A673 (cell line): ENCODE measurements at regions not wholly inside any gene's neighbourhood (a gene's known extent, or its start where the extent isn't known, plus 50 kb on each side); places are given as distances from the start of the nearest gene placed in this dataset.

Experiments
- BruUV-seq: library from RNA; stranded (reverse); fragments of 400-500 nt; replicated peaks from 2 replicates; lab custom pipeline; 2021; lab: Mats Ljungman, UMichigan
- CTCF ChIA-PET: fragments of 300-600 bp; sonication (Branson Sonifier 250); formaldehyde crosslinking; loops from one replicate; lab custom pipeline; 2022; ENCODE audit warnings: antibody characterized with exemption; lab: Charles Lee
- POLR2A ChIA-PET: fragments of 300-600 bp; sonication (Branson Sonifier 250); formaldehyde crosslinking; loops from one replicate; lab custom pipeline; 2022; ENCODE audit warnings: antibody characterized with exemption; ENCODE audit not compliant: low non-redundant PET; lab: Charles Lee
- DNase-seq: peaks from one replicate; pipeline ENCODE4 v3.0.0-alpha.2; 2015; ENCODE audit warnings: low spot score
- H3K27ac ChIP-seq: fragments of 200-600 bp; sonication (generic); 2 replicates; pipeline ENCODE4 v1.5.1; 2016; ENCODE audit warnings: mixed run types, low read depth, mild to moderate bottlenecking, mixed read lengths, antibody characterized with exemption, low read length; ENCODE audit not compliant: poor library complexity, severe bottlenecking
- H3K27me3 ChIP-seq: fragments of 200-600 bp; sonication (generic); replicated peaks from 2 replicates; pipeline ENCODE4 v1.6.1; 2017; ENCODE audit warnings: mixed run types, low read depth, mild to moderate bottlenecking, mixed read lengths, antibody characterized with exemption, low read length; ENCODE audit not compliant: insufficient read depth, poor library complexity
- H3K36me3 ChIP-seq: fragments of 200-600 bp; sonication (generic); 2 replicates; pipeline ENCODE4 v1.6.1; 2016; ENCODE audit warnings: mixed run types, mild to moderate bottlenecking, mixed read lengths, antibody characterized with exemption, low read length; ENCODE audit not compliant: insufficient read depth, poor library complexity, severe bottlenecking
- H3K4me1 ChIP-seq: fragments of 200-600 bp; sonication (generic); 2 replicates; pipeline ENCODE4 v1.6.1; 2017; ENCODE audit warnings: mixed run types, mild to moderate bottlenecking, mixed read lengths, antibody characterized with exemption, low read length; ENCODE audit not compliant: insufficient read depth, poor library complexity, severe bottlenecking
- H3K4me3 ChIP-seq: fragments of 200-600 bp; sonication (generic); 2 replicates; pipeline ENCODE4 v1.5.1; 2016; ENCODE audit warnings: low read depth, mixed run types, mild to moderate bottlenecking, mixed read lengths, low read length; ENCODE audit not compliant: poor library complexity, severe bottlenecking
- H3K9me3 ChIP-seq: fragments of 200-600 bp; sonication (generic); 2 replicates; pipeline ENCODE4 v1.6.1; 2016; ENCODE audit warnings: mixed run types, low read depth, mild to moderate bottlenecking, mixed read lengths, antibody characterized with exemption, low read length; ENCODE audit not compliant: poor library complexity, severe bottlenecking
- CTCF ChIP-seq: fragments of 300-800, 200-600 bp; sonication (generic); conservative IDR thresholded peaks from 2 replicates; pipeline ENCODE4 v1.5.1; 2017; ENCODE audit warnings: low read depth, mild to moderate bottlenecking, antibody characterized with exemption, low read length, moderate library complexity, mixed read lengths
- EZH2 ChIP-seq: fragments of 200-600 bp; sonication (generic); IDR thresholded peaks from 2 replicates; pipeline ENCODE4 v1.6.1; 2017; ENCODE audit warnings: borderline replicate concordance, low read depth, mild to moderate bottlenecking, mixed read lengths, antibody characterized with exemption, low read length; ENCODE audit not compliant: poor library complexity, severe bottlenecking
- intact Hi-C: fragments of 100-400 bp; cut with micrococcal nuclease; formaldehyde crosslinking; loops from one replicate; pipeline ENCODE4 v1.10.0; 2022; ENCODE audit not compliant: unreplicated experiment

DNA sequence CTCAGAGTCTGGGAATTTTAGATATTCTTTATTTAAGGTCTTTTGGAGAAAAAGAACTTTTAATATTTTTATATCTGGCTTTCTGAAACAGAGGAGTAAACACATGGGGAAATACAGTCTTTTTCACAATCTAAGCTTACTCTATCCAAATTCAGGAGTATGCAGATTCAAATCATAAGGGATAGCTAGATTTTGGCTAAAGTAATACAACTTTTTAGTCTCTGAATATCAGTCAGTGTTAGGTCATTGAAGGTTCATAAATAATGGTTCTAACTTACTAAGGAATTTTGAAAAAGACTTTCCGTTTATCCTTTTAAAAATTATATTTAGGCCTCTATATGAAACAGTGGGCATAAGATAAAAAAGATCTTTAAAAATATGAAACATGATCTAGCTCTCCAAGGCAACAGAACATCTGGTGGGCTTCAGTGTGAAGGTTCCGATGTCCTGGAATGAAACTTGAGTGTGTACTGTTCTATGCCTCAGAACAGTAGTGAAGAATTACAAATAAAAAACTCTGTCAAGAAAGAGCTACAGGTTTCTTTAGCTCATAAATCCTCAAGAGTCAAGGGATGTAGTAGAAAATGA is 165.2 kb upstream of the PDGFD start:
- ChIA-PET POLR2A (no interaction called here), CTCF (no interaction called here)
- Histone ChIP-seq H3K4me1 (no peaks in the 10 kb centered on the region), H3K27ac (no peak overlapping the region), H3K4me3 (no peak overlapping the region), H3K9me3 (no peaks in the 10 kb centered on the region), H3K36me3 (no peaks in the 10 kb centered on the region), H3K27me3 (no peaks in the 10 kb centered on the region)
- no peak for DNase-seq
- intact Hi-C loops = no loop called here
- no TSS peak for BruUV-seq
- TF ChIP-seq EZH2 = no peak
- TF ChIP-seq CTCF = no peak

- CTCF ChIA-PET = no interaction called here
- H3K27me3 ChIP-seq = no peaks in the 10 kb centered on the region
- no peak for TF ChIP-seq EZH2
- no peak for TF ChIP-seq CTCF
- no peak overlapping the region for H3K27ac ChIP-seq
- no peak for DNase-seq
- H3K4me3 ChIP-seq = no peak overlapping the region
- no peaks in the 10 kb centered on the region for H3K4me1 ChIP-seq
- no peaks in the 10 kb centered on the region for H3K9me3 ChIP-seq
- no TSS peak for BruUV-seq
- POLR2A ChIA-PET = no interaction called here
- intact Hi-C loops = no loop called here
- H3K36me3 ChIP-seq = no peaks in the 10 kb centered on the region
Measured at GRCh38 chr11:104328512-104328907, 164.6 kb upstream of the PDGFD start.

DNA sequence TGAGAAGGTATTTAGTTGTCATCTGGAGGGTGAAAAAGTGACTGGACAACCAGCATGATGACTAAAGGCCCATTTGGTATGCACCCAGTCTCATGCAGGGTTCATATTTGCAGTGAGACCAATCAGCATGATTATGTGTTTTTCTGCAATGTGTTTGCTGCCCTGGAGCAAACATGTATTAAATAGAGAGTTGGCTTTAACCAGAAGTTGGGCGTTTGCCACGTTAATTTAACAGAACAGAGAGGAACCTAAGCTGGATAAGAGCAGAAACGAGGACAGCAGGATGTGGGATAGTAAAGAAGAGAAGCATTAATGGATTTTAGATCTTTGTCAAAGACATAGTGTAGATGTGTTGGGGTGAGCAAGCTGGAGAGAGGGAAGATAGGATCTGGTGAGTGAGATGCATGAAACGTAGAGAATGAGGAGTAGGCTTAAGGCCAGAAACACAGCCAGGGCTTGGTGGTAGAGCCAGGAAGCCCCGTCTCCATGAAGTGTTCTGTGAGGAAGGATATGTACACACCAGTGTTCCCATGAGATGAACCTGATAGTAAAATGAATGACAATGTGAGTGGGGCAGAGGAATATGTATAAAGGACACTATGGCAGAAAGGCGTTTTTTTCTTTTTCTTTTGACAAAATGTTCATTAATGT is 164.0 kb upstream of the PDGFD start:
- TF ChIP-seq EZH2 = no peak
- TF ChIP-seq CTCF = no peak
- Histone ChIP-seq H3K27me3 (no peaks in the 10 kb centered on the region), H3K4me1 (no peaks in the 10 kb centered on the region), H3K9me3 (no peaks in the 10 kb centered on the region), H3K4me3 (no peak overlapping the region), H3K27ac (no peak overlapping the region), H3K36me3 (no peaks in the 10 kb centered on the region)
- DNase-seq = no peak
- BruUV-seq = no TSS peak
- ChIA-PET CTCF (no interaction called here), POLR2A (no interaction called here)
- intact Hi-C loops = no loop called here
